Activated T-helper 17 cell treated with anti-CD3 and anti-CD28 coated beads, Interleukin-2, amount 50 U/mL, for 72 hours (primary cell): ENCODE measurements at regions not wholly inside any gene's neighbourhood (a gene's known extent, or its start where the extent isn't known, plus 50 kb on each side); places are given as distances from the start of the nearest gene placed in this dataset.

Experiments
- ATAC-seq: fragments of 150-1000 bp; cut with Tn5 transposase; replicated peaks from 2 replicates; pipeline ENCODE4 v1.10.0; 2021; ENCODE audit warnings: mild to moderate bottlenecking, moderate library complexity
- H3K27ac Mint-ChIP-seq: one replicate; pipeline ENCODE4 v1.8.0; 2022; ENCODE audit warnings: mixed read lengths
- H3K27me3 Mint-ChIP-seq: one replicate; pipeline ENCODE4 v1.8.0; 2022; ENCODE audit warnings: mixed read lengths
- H3K36me3 Mint-ChIP-seq: one replicate; pipeline ENCODE4 v1.8.0; 2022; ENCODE audit warnings: low read depth, mild to moderate bottlenecking, mixed read lengths
- H3K4me1 Mint-ChIP-seq: one replicate; pipeline ENCODE4 v1.8.0; 2022; ENCODE audit warnings: mixed read lengths
- H3K4me3 Mint-ChIP-seq: one replicate; pipeline ENCODE4 v1.8.0; 2022; ENCODE audit warnings: mild to moderate bottlenecking, mixed read lengths
- H3K9me3 Mint-ChIP-seq: one replicate; pipeline ENCODE4 v1.8.0; 2022; ENCODE audit warnings: mixed read lengths

- Mint-ChIP-seq H3K36me3 (no peaks in the 10 kb centered on the region), H3K27me3 (no peaks in the 10 kb centered on the region), H3K4me1 (no peaks in the 10 kb centered on the region), H3K9me3 (no peaks in the 10 kb centered on the region), H3K4me3 (no peak overlapping the region), H3K27ac (no peak overlapping the region)
- ATAC-seq = no peak
Measured at GRCh38 chr2:193808877-193809276, 1614.1 kb upstream of the TMEFF2 start.

DNA sequence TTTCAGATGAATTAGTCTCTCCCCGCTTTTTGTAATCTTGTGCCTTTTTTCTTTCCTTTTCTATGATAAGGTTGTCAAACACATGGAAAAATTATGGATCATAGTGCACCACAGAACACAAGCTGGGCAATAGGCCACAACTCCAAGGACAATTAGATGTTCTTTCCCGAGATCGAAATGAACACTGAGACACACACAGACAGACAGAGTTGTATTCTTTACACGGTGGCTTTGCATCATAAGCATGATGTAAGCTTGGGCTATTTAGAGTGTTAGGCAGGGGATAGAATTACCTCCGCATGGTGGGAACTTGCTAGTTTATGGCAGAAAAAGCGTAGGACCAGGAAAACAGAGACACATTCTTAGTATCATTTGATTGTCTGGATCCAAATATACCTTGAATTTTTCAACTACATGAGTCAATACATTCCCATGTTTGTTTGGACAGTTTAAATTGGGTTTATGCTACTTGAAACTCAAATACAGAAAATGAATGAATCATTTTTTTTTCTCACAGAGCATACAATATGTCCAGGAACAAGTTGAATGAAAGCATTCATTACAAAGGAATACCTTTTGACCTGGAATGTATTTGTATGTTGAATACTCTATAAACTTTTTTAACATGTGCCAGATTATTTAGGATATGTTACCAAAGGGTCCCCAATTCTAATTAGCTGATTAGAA, 1611.5 kb upstream of the TMEFF2 start:
- Mint-ChIP-seq H3K4me1 (no peaks in the 10 kb centered on the region), H3K27me3 (no peaks in the 10 kb centered on the region), H3K27ac (no peak overlapping the region), H3K36me3 (no peaks in the 10 kb centered on the region), H3K4me3 (no peak overlapping the region), H3K9me3 (no peaks in the 10 kb centered on the region)
- no peak for ATAC-seq

GRCh38 chr2:193796847-193797246, 1602.1 kb upstream of the TMEFF2 start:
- Mint-ChIP-seq H3K36me3 (no peaks in the 10 kb centered on the region), H3K4me3 (no peak overlapping the region)
- no peak for ATAC-seq

GRCh38 chr2:193793914-193794313, 1599.2 kb upstream of the TMEFF2 start:
- Mint-ChIP-seq H3K36me3 (no peaks in the 10 kb centered on the region), H3K4me1 (no peaks in the 10 kb centered on the region), H3K27me3 (no peaks in the 10 kb centered on the region), H3K9me3 (no peaks in the 10 kb centered on the region), H3K27ac (no peak overlapping the region), H3K4me3 (no peak overlapping the region)
- no peak for ATAC-seq

More at GRCh38 chr2:193796847-193797246, 1602.1 kb upstream of the TMEFF2 start:
- Mint-ChIP-seq H3K9me3 (no peaks in the 10 kb centered on the region), H3K27me3 (no peaks in the 10 kb centered on the region), H3K27ac (no peak overlapping the region), H3K4me1 (no peaks in the 10 kb centered on the region)

DNA sequence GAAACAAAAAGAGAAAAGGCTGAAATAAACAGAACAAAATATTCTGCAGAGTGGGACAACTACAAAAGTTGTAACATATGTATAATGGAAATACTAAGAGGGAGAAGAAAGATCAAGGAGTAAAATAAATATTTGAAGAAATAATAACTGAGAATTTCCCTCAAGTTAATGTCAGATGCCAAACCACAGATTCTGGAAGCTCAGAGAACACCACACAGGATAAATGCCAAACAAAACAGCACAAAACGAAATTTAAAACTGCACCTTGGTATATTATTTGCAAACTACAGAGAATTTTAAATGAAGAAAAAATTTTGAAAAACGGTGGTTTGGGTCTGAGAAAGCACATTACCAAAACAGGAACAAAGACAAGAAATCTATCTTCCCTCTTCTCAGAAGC, 1588.9 kb upstream of the TMEFF2 start:
- Mint-ChIP-seq H3K9me3 (peaks cover 5% of the 10 kb centered on the region), H3K4me3 (no peak overlapping the region), H3K4me1 (no peaks in the 10 kb centered on the region), H3K27ac (no peak overlapping the region), H3K36me3 (no peaks in the 10 kb centered on the region), H3K27me3 (no peaks in the 10 kb centered on the region)
- no peak for ATAC-seq

DNA sequence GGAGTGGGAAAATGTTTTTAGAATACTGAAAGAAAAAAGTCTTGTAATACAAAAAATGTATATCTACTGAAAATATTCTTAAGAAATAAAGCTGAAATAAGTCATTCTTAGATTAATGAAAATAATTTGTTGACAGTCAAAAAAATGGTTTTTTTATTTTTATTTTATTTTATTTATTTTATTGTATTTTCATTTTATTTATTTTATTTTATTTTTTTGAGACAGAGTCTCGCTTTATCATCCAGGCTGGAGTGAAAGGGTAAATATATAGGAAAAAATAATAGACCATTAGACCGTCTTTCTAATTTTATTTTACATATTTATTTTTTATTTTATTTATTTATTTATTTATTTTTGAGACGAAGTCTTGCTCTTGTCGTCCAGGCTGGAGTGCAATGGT, 1583.6 kb upstream of the TMEFF2 start:
- no peaks in the 10 kb centered on the region for H3K4me1 Mint-ChIP-seq
- ATAC-seq = no peak

GRCh38 chr2:193776988-193777387, 1582.3 kb upstream of the TMEFF2 start:
- H3K4me1 Mint-ChIP-seq = no peaks in the 10 kb centered on the region

More for the DNA sequence above, 1583.6 kb upstream of the TMEFF2 start:
- no peaks in the 10 kb centered on the region for H3K27me3 Mint-ChIP-seq
- no peak overlapping the region for H3K27ac Mint-ChIP-seq
- H3K36me3 Mint-ChIP-seq = no peaks in the 10 kb centered on the region
- H3K9me3 Mint-ChIP-seq = peaks cover 3% of the 10 kb centered on the region
- H3K4me3 Mint-ChIP-seq = no peak overlapping the region

DNA sequence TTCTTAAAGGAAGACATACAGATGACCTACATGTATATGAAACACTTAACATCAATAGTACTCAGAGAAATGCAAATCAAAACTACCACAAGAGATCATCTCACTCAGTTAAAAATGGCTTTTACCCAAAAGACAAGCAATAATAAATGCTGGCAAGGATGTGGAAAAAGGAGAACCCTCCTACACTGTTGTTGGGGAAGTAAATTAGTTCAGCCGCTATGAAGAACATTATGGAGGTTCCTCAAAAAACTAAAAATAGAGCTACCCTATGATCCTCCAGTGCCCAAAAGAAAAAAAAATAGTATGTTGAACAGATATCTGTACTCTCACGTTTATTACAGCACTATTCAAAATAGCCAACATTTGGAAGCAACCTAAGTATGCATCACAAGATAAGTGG, 1579.4 kb upstream of the TMEFF2 start:
- Mint-ChIP-seq H3K4me1 (no peaks in the 10 kb centered on the region), H3K9me3 (peaks cover 3% of the 10 kb centered on the region), H3K27ac (no peak overlapping the region), H3K4me3 (no peak overlapping the region), H3K27me3 (no peaks in the 10 kb centered on the region), H3K36me3 (no peaks in the 10 kb centered on the region)
- no peak for ATAC-seq

More at GRCh38 chr2:193776988-193777387, 1582.3 kb upstream of the TMEFF2 start:
- Mint-ChIP-seq H3K27me3 (no peaks in the 10 kb centered on the region), H3K36me3 (no peaks in the 10 kb centered on the region), H3K9me3 (peaks cover 3% of the 10 kb centered on the region), H3K27ac (no peak overlapping the region), H3K4me3 (no peak overlapping the region)
- no peak for ATAC-seq

- Mint-ChIP-seq H3K27ac (no peak overlapping the region), H3K27me3 (no peaks in the 10 kb centered on the region), H3K4me1 (no peaks in the 10 kb centered on the region), H3K4me3 (no peak overlapping the region), H3K9me3 (peaks cover 4% of the 10 kb centered on the region), H3K36me3 (no peaks in the 10 kb centered on the region)
- ATAC-seq = no peak
Measured at GRCh38 chr2:193751299-193751698, 1556.6 kb upstream of the TMEFF2 start.

DNA sequence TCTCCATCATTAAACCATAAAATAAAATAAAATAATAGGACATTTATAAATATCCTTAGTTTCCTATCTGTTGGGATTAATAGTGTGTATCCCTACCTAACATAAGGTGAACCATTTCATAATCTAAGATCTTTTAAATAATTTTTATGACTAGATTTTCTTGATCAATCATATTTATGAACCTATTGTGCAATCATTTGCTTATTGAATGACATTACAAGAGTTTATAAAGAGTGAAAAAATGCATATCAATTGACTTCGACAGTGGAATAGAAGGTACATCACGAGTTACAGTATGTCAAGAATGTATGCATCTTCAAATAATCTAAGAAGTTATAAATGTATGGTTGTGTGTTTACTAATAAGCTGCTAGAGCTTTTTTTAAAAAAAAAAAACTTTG, 1554.8 kb upstream of the TMEFF2 start:
- Mint-ChIP-seq H3K4me3 (no peak overlapping the region), H3K27me3 (no peaks in the 10 kb centered on the region), H3K36me3 (no peaks in the 10 kb centered on the region), H3K9me3 (peaks cover 4% of the 10 kb centered on the region), H3K27ac (no peak overlapping the region), H3K4me1 (no peaks in the 10 kb centered on the region)
- no peak for ATAC-seq

DNA sequence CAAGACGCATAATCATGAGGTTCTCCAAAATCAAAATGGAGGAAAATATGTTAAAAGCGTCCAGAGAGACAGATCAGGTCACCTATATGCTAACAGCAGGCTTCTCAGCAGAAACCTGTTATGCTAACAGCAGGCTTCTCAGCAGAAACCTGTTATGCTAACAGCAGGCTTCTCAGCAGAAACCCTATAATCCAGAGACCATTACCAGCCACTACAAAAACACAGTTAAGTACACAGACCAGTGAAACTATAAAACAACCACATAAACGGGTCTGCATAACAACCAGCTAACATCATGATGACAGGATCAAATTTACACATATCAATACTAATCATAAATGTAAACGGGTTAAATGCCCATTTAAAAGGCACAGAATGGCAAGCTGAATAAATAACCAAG, 1548.4 kb upstream of the TMEFF2 start:
- Mint-ChIP-seq H3K27me3 (no peaks in the 10 kb centered on the region), H3K27ac (no peak overlapping the region), H3K4me3 (no peak overlapping the region), H3K36me3 (no peaks in the 10 kb centered on the region), H3K9me3 (peaks cover 4% of the 10 kb centered on the region), H3K4me1 (no peaks in the 10 kb centered on the region)
- ATAC-seq = no peak

DNA sequence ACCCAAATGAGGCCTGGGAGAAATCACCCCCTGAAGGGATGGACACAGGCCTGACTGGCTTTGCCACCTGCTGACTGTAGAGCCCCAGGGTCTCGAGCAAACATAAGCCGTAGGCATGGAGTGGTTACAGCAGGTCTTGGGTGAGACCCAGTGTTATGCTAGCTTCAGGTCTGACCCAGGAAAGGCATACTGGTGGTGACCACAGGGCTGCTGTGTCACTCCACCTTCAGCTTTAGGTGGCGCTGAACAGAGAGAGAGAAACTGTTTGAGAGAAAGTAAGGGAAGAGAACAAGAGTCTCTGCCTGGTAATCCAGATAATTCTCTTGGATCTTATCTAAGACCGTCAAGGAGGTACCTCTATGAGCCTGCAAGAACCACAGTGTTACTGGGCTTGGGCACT, 1544.2 kb upstream of the TMEFF2 start:
- Mint-ChIP-seq H3K4me1 (no peaks in the 10 kb centered on the region), H3K27ac (no peak overlapping the region), H3K36me3 (no peaks in the 10 kb centered on the region)

DNA sequence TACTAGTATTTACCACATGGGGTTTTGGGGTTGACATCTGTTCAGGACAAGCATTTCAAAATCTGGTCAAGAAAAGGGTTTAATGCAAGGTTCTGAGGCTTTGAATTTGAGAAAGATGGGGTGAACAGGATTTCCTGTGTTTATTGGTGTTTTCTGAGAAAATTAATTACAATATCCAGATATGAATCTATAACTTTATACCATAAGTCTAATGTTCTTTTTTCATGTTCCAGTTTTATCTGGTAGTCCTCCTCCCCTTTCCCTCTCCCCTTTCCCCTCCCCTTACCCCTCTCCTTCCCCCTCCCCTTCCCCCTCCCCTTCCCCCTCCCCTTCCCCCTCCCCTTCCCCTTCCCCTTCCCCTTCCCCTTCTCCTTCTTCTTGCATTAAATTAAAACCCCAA, 1518.2 kb upstream of the TMEFF2 start:
- Mint-ChIP-seq H3K27ac (no peak overlapping the region), H3K27me3 (no peaks in the 10 kb centered on the region), H3K9me3 (peaks cover 3% of the 10 kb centered on the region), H3K4me3 (no peak overlapping the region), H3K4me1 (no peaks in the 10 kb centered on the region), H3K36me3 (no peaks in the 10 kb centered on the region)
- ATAC-seq = no peak

More for the DNA sequence above, 1544.2 kb upstream of the TMEFF2 start:
- Mint-ChIP-seq H3K27me3 (no peaks in the 10 kb centered on the region), H3K9me3 (no peaks in the 10 kb centered on the region), H3K4me3 (no peak overlapping the region)
- ATAC-seq = no peak

DNA sequence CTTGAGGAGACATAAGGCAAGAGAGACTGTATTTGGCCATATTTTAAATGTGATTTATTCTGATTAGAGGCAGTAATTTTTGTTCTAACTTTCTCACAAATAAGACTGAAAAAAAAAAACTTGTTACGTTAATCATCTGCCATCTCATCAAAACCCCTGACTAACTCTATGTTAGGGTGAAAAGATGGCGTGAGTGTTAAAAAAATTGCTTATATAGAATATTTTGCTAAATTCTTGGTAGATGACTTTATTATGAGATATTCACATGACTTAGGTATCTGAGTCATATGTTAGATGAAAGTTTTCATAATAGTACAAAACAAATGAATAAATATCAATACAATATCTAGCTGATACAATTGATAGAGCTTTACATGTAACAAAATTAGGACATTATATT, 1508.7 kb upstream of the TMEFF2 start:
- Mint-ChIP-seq H3K36me3 (no peaks in the 10 kb centered on the region), H3K27me3 (no peaks in the 10 kb centered on the region), H3K27ac (no peak overlapping the region), H3K4me1 (no peaks in the 10 kb centered on the region), H3K9me3 (no peaks in the 10 kb centered on the region), H3K4me3 (no peak overlapping the region)
- no peak for ATAC-seq

- Mint-ChIP-seq H3K4me3 (no peak overlapping the region), H3K27me3 (no peaks in the 10 kb centered on the region), H3K27ac (no peak overlapping the region), H3K4me1 (no peaks in the 10 kb centered on the region), H3K36me3 (no peaks in the 10 kb centered on the region), H3K9me3 (no peaks in the 10 kb centered on the region)
- ATAC-seq = no peak
Measured at GRCh38 chr2:193701484-193701883, 1506.8 kb upstream of the TMEFF2 start.

DNA sequence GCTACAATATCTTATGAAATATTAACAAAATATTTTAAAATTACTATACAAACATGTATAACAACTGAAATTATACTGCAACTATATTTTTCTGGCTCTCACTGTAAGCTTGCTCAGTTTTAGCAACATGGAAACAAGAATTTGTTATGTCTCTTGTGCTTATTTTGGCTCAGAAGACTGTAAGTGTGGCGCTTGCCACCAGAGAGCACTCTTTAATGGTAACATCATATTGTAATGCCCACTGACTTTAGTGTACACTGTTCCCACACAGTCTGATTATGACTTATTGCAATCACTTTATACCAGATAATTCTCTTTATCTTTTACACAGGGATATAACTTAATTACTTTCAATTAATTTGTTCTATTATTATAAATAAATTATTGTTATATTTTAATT, 1500.6 kb upstream of the TMEFF2 start:
- no peak for ATAC-seq
- Mint-ChIP-seq H3K4me3 (no peak overlapping the region), H3K27me3 (no peaks in the 10 kb centered on the region), H3K36me3 (no peaks in the 10 kb centered on the region), H3K4me1 (no peaks in the 10 kb centered on the region), H3K9me3 (no peaks in the 10 kb centered on the region), H3K27ac (no peak overlapping the region)
